ENCODE measurements at regions not wholly inside any gene's neighbourhood (a gene's known extent, or its start where the extent isn't known, plus 50 kb on each side); places are given as distances from the start of the nearest gene placed in this dataset.

DNA sequence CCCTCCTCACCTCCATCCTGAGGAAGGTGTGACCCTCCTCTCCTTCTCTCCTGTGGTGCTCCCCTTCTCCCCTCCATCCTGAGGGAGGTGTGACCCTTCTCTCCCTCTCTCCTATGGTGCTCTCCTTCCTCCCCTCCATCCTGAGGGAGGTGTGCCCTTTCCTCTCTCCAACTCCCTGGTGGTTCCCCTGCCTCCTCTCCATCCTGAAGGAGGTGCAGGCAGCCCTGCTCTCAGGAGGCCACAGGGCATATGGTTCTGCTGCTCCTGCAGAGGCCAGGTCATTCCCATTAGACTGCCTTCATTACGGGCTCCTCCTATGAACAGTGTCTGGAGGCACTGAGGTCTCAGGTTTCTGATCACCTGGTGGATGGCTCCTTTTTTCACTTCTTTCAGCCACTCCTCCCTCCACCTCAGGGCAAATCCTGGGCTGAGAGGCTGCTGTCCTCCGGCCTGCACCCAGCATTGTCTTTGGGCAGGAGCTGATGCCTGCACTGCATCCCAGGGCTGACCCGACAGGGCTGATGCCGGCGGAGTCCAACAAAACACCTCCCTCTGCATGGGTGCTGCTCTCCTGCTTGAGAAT is 197.1 kb downstream of the MED10 start:
- peak in 1 of 2 donors; percentile 65 for DNase-seq (ENCODE audit: low spot score in 2 of 2)
- TF ChIP-seq POLR2A (IDR thresholded peaks at IDR 0.05), result no peak
- TF ChIP-seq, protein P1, sequence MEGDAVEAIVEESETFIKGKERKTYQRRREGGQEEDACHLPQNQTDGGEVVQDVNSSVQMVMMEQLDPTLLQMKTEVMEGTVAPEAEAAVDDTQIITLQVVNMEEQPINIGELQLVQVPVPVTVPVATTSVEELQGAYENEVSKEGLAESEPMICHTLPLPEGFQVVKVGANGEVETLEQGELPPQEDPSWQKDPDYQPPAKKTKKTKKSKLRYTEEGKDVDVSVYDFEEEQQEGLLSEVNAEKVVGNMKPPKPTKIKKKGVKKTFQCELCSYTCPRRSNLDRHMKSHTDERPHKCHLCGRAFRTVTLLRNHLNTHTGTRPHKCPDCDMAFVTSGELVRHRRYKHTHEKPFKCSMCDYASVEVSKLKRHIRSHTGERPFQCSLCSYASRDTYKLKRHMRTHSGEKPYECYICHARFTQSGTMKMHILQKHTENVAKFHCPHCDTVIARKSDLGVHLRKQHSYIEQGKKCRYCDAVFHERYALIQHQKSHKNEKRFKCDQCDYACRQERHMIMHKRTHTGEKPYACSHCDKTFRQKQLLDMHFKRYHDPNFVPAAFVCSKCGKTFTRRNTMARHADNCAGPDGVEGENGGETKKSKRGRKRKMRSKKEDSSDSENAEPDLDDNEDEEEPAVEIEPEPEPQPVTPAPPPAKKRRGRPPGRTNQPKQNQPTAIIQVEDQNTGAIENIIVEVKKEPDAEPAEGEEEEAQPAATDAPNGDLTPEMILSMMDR (IDR thresholded peaks at IDR 0.05), result no peak
- 54 to 64% methylated on average over 5 of the region's 5 CpGs for WGBS, 2 donors
- intact Hi-C loops (cut with DNase I; ENCODE audit: low total_unique reads), result no loop called here
- no peak overlapping the region for H3K4me3 ChIP-seq (ENCODE audit: low read depth, poor library complexity, severe bottlenecking)

DNA sequence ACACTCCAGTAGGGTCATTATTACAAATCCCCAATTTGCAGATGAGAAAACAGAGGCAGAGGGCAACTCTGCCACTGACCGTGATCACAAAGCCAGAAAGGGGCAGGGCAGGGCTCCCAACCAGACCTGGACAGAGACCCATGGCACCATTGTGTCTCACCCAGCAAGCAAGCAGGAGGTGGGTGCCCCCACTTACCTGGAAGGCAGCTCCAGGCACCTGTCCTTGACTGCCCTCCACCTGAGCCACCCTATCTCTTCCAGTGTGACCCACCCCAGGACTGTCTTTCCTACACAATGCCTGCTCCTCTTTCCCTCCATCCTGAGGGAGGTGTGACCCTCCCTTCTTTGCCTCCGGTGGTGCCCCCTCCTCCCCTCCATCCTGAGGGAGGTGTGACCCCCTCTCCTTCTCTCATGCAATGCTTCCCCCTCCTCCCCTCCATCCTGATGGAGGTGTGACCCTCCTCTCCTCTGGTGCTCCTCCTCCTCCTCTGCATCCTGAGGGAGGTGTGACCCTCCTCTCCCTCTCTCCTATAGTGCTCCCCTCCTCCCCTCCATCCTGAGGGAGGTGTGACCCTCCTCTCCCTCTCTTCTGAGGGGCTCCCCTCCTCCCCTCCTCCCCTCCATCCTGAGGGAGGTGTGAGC is 198.0 kb downstream of the MED10 start:
- 75 to 84% methylated on average over 2 of the region's 2 CpGs for WGBS, 2 donors
- no peak for TF ChIP-seq POLR2A (IDR thresholded peaks at IDR 0.05)
- TF ChIP-seq, protein P1 (IDR thresholded peaks at IDR 0.05), result no peak
- peak in 1 of 2 donors; percentile 70 for DNase-seq (ENCODE audit: low spot score in 2 of 2)
- intact Hi-C loops (cut with DNase I; ENCODE audit: low total_unique reads), result no loop called here
- no peak overlapping the region for H3K4me3 ChIP-seq (ENCODE audit: low read depth, poor library complexity, severe bottlenecking)

DNA sequence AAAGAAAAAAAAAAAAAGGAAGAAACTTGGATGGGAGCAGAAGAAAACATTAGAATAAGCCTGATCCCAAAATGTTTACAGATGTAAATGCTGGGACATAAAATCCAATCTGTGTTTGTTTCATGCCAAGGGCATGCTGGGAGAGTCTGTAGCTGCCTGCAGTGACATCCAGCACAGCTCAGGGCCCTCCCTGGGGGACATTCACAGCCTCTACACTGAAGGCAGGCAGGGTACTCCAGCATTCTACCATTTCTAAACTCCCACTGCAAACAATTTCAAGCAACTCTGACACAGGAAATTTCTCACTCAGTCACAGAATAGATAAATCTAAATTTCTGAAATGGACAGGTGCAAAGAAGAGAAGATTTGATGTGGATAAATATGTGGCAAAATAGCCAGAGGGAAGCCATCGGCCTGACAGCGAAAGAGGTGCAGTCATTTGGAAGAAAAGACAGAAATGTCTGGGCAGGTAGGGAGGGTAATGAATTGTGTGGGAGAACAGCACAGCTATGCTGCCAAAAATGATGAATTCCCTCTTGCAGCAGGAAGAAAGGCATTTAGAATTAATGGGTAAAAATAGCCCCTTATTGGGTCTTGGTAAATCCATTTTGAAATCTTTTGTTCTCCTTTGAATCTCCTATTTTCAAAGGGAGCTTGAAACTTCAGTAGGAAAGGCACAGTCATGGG is 199.4 kb downstream of the MED10 start:
- peak in 1 of 2 donors; percentile 26 for DNase-seq (ENCODE audit: low spot score in 2 of 2)
- intact Hi-C loops (cut with DNase I; ENCODE audit: low total_unique reads), result no loop called here
- WGBS, 2 donors, result 50 to 54% methylated on average over 2 of the region's 2 CpGs
- no peak overlapping the region for H3K4me3 ChIP-seq (ENCODE audit: low read depth, poor library complexity, severe bottlenecking)
- TF ChIP-seq POLR2A (IDR thresholded peaks at IDR 0.05), result no peak
- TF ChIP-seq, protein P1 (IDR thresholded peaks at IDR 0.05), result no peak

DNA sequence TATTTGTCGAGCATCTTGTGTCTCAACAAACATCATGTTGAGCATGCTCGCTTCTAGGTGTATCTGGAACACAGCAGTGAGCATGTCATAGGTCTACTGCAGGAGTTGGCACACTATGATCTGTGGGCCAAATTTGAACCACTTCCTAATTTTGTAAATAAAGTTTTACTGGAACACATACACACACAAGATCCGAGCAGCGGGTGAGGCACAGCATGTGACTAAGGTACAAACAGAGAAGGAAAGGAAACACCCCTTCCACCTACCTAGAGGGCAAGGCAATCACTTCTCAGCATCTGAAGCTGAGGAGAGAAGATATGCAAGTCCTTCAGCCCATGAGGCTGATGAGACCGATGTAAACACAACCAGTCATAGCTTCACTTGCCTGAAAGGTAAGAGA is 200.4 kb downstream of the MED10 start:
- intact Hi-C loops (cut with DNase I; ENCODE audit: low total_unique reads), result no loop called here
- no peak overlapping the region for H3K4me3 ChIP-seq (ENCODE audit: low read depth, poor library complexity, severe bottlenecking)
- TF ChIP-seq, protein P1 (IDR thresholded peaks at IDR 0.05), result no peak
- no peak for TF ChIP-seq POLR2A (IDR thresholded peaks at IDR 0.05)
- WGBS, 2 donors, result 84 to 88% methylated on average over 5 of the region's 5 CpGs
- peak in 1 of 2 donors; percentile 8 for DNase-seq (ENCODE audit: low spot score in 2 of 2)

DNA sequence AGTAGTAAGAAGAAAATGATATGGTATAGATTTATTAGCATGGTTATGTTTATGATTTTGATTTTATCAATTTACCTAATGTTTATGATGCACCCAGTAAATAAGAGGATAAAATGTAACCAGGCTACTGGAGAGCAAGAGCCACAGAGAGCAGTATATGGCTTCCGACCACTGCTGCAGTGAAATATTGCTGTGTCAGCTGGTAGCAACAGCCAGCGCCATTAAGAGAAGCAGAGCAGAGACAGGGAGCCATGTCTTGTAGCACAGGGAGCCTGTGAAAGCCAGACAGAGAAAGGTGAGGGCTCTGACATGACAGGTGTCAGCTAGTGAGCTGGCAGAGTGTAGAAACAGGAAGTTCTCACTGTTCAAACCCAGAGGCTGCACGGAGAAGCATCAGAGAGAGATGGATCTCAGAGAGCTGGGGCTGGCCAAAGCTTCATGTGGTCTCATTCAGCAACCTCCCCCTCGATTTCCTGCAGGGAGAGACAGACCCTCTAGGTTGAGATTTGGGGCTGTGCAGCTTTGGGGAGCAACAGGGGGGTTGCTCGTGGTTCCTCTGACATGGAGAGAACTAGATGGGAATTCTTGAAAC is 202.1 kb downstream of the MED10 start:
- intact Hi-C loops (cut with DNase I; ENCODE audit: low total_unique reads), result no loop called here
- WGBS, 2 donors, result 45 to 59% methylated on average over 5 of the region's 5 CpGs

More for the DNA sequence above, 202.1 kb downstream of the MED10 start:
- peak in 1 of 2 donors; percentile 43 for DNase-seq (ENCODE audit: low spot score in 2 of 2)
- TF ChIP-seq, protein P1 (IDR thresholded peaks at IDR 0.05), result no peak
- TF ChIP-seq POLR2A (IDR thresholded peaks at IDR 0.05), result no peak
- H3K4me3 ChIP-seq (ENCODE audit: low read depth, poor library complexity, severe bottlenecking), result no peak overlapping the region
